ENCODE measurements at regions not wholly inside any gene's neighbourhood (a gene's known extent, or its start where the extent isn't known, plus 50 kb on each side); places are given as distances from the start of the nearest gene placed in this dataset.

DNA sequence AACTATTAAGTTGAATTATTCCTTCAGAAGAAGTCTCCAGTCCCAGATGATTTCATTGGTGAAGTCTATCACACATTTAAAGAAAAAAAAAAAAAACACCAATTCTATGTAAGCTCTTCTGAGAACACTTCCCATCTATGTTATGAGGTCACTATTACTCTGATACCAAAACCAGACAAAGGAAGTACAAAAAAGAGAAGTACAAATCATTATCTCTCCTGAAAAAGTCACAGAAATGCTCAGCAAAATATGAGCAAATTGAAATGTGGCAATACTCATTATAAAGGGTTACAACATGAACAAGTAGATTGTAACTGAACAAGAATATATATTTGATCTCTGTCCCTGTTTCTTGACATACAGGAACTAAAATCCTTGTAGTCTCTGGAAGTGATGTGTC is 280.4 kb downstream of the TLE1 start:
- Histone ChIP-seq H3K27ac (ENCODE audit: low read length) (no peak overlapping the region), H3K4me1 (ENCODE audit: control insufficient read depth, insufficient read depth, low read length) (no peaks in the 10 kb centered on the region), H3K9me3 (ENCODE audit: control insufficient read depth, low read length) (no peaks in the 10 kb centered on the region), H3K4me3 (ENCODE audit: low read length) (no peak overlapping the region), H3K27me3 (ENCODE audit: control insufficient read depth, insufficient read depth) (no peaks in the 10 kb centered on the region)
- DNase-seq (no peak), ATAC-seq (no peak)
- intact Hi-C loops (cut with DNase I) = no loop called here

DNA sequence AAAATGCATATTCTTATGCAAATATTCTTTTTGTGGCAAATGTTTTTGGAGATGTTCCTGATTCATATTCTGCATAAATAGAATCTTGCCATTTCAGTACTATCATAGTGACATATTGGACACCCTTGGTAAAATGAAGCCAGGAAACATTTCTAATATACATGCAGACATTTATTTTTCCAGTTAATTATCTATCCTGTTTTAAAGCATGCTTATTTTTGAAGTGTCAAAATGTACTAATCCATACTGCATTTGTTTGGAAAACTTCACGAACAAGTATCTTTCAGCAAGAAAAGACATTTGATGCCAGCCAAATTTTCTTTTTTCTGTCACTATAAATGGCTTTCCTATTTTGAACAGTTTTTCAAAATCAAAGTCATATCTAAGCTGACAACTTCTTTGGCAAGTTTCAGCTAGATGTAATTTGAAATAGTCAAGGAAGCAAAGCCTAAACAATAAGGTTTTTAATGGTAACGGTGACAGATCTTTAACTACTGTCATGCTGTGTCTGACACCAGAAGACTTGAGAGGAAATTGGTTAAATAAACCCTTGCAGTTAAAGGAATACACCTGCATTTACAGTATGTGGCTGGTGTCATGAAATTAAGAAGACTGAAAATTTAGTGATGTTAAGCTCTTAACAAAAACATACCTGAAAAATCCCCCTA is 284.3 kb downstream of the TLE1 start:
- DNase-seq (no peak), ATAC-seq (no peak)
- Histone ChIP-seq H3K4me3 (ENCODE audit: low read length) (no peak overlapping the region), H3K27ac (ENCODE audit: low read length) (no peak overlapping the region), H3K9me3 (ENCODE audit: control insufficient read depth, low read length) (no peaks in the 10 kb centered on the region), H3K27me3 (ENCODE audit: control insufficient read depth, insufficient read depth) (no peaks in the 10 kb centered on the region), H3K4me1 (ENCODE audit: control insufficient read depth, insufficient read depth, low read length) (no peaks in the 10 kb centered on the region)
- intact Hi-C loops (cut with DNase I) = no loop called here
- 63% methylated on average over 2 of the region's 2 CpGs for WGBS

GRCh38 chr9:81397481-81398381 is 291.6 kb downstream of the TLE1 start:
- Histone ChIP-seq H3K4me3 (ENCODE audit: low read length) (no peak overlapping the region), H3K9me3 (ENCODE audit: control insufficient read depth, low read length) (no peaks in the 10 kb centered on the region), H3K27ac (ENCODE audit: low read length) (no peak overlapping the region), H3K4me1 (ENCODE audit: control insufficient read depth, insufficient read depth, low read length) (peaks cover 7% of the 10 kb centered on the region), H3K27me3 (ENCODE audit: control insufficient read depth, insufficient read depth) (no peaks in the 10 kb centered on the region)
- ATAC-seq (peak in 1 of 2 donors; percentile 41), DNase-seq (no peak)
- intact Hi-C loops (cut with DNase I) = no loop called here
- 42% methylated on average over 9 of the region's 9 CpGs for WGBS

DNA sequence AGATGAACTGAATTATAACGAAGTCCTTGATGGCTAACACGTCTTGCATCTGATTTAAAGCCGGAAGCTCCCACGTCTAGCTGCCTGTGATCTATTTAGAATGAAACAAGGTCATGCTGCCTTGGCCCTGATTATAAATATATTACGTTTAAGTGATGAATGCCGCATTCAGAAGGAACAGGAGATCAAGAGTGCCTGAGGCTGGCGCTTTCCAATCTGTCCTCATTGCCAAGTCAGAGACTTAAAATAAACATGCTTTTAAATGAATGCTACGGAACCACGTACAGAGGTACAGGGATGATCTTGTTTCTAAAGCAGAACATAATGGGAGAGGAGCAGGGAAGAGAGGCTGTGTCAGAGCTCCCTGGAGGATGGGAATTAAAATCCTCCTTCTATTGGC is 292.8 kb downstream of the TLE1 start:
- Histone ChIP-seq H3K27me3 (ENCODE audit: control insufficient read depth, insufficient read depth) (no peaks in the 10 kb centered on the region), H3K4me3 (ENCODE audit: low read length) (no peak overlapping the region), H3K27ac (ENCODE audit: low read length) (no peak overlapping the region), H3K9me3 (ENCODE audit: control insufficient read depth, low read length) (no peaks in the 10 kb centered on the region), H3K4me1 (ENCODE audit: control insufficient read depth, insufficient read depth, low read length) (peaks cover 7% of the 10 kb centered on the region)
- no peak for DNase-seq
- 67% methylated on average over 9 of the region's 9 CpGs for WGBS
- intact Hi-C loops (cut with DNase I) = no loop called here
- peak in 1 of 2 donors; percentile 16 for ATAC-seq

- no peaks in the 10 kb centered on the region for H3K9me3 ChIP-seq (ENCODE audit: control insufficient read depth, low read length)
- H3K4me1 ChIP-seq (ENCODE audit: control insufficient read depth, insufficient read depth, low read length) = peaks cover 7% of the 10 kb centered on the region
- no peak for DNase-seq
- no peak overlapping the region for H3K27ac ChIP-seq (ENCODE audit: low read length)
- H3K27me3 ChIP-seq (ENCODE audit: control insufficient read depth, insufficient read depth) = no peaks in the 10 kb centered on the region
- intact Hi-C loops (cut with DNase I) = no loop called here
- H3K4me3 ChIP-seq (ENCODE audit: low read length) = no peak overlapping the region
- no peak for ATAC-seq
- 76% methylated on average over 4 of the region's 4 CpGs for WGBS
Observed at GRCh38 chr9:81395676-81396054, 293.7 kb downstream of the TLE1 start.

DNA sequence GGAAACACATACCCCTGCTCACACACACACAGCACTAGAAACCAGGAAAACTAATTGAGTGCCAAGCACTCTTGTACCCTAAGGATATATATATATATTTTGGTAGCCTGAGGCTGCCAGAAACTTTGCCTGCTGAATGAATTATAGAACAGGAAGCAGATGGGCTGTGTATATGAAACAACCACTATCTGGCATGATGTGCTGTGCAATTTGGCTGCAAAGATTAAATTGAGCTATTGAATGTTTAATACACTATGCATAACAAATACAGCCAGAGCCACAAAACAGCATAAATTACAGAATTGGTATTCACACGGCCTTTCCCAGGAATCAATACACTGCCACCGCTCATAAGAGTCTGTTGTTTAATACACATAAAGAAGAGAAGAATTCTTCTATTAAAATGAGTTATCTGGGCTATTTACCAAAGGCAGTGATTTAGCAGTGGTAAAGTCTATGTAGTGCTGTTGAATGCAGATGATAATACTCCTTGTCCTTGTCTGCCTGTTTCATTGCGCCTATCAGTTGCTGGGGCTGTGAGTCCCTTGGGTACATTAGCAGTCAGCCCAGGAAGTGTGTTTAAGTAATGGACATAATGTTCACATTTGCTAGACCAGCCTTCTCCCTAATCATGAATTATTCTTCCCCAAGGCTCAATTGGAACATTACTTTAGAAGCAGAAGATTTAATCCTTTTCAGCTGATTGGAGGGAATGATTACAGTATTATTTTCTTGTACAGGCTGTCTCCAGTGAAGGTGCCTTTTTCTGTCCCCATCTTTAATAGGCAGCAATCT is 294.3 kb downstream of the TLE1 start:
- Histone ChIP-seq H3K4me3 (ENCODE audit: low read length) (no peak overlapping the region), H3K27ac (ENCODE audit: low read length) (no peak overlapping the region), H3K27me3 (ENCODE audit: control insufficient read depth, insufficient read depth) (no peaks in the 10 kb centered on the region), H3K9me3 (ENCODE audit: control insufficient read depth, low read length) (no peaks in the 10 kb centered on the region), H3K4me1 (ENCODE audit: control insufficient read depth, insufficient read depth, low read length) (peaks cover 11% of the 10 kb centered on the region)
- DNase-seq = no peak
- WGBS = 51% methylated on average over 3 of the region's 3 CpGs
- intact Hi-C loops (cut with DNase I) = no loop called here
- peak; percentile 46 to 49 for ATAC-seq

GRCh38 chr9:81393985-81394811 is 295.1 kb downstream of the TLE1 start:
- no peak overlapping the region for H3K4me3 ChIP-seq (ENCODE audit: low read length)

DNA sequence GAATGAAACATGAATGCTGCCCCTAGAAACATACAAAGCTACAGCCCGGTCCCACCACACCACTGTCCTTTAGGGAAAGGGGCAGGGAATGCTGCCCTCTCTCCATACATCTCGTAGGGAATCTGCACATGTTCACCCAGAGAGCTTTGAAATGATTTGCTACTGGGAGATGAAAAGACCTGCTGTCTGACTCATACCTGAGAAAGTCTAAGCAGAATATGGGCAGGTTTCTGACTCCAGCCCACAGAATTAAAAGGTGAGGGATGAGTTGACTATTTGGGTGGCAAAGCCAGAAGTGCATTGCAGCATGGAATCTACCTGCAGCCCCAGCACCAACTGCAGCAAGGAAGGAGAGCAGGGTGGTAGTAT is 297.9 kb downstream of the TLE1 start:
- intact Hi-C loops (cut with DNase I) = no loop called here
- 87% methylated on average over 2 of the region's 2 CpGs for WGBS
- H3K4me3 ChIP-seq (ENCODE audit: low read length) = no peak overlapping the region
- ATAC-seq = no peak
- no peak for DNase-seq
- H3K27me3 ChIP-seq (ENCODE audit: control insufficient read depth, insufficient read depth) = no peaks in the 10 kb centered on the region
- no peak overlapping the region for H3K27ac ChIP-seq (ENCODE audit: low read length)
- H3K9me3 ChIP-seq (ENCODE audit: control insufficient read depth, low read length) = no peaks in the 10 kb centered on the region
- H3K4me1 ChIP-seq (ENCODE audit: control insufficient read depth, insufficient read depth, low read length) = peaks cover 8% of the 10 kb centered on the region

More at GRCh38 chr9:81393985-81394811, 295.1 kb downstream of the TLE1 start:
- peak in 1 of 3 donors; percentile 10 for DNase-seq
- peaks cover 14% of the 10 kb centered on the region for H3K4me1 ChIP-seq (ENCODE audit: control insufficient read depth, insufficient read depth, low read length)
- no peak for ATAC-seq
- intact Hi-C loops (cut with DNase I) = no loop called here
- no peaks in the 10 kb centered on the region for H3K9me3 ChIP-seq (ENCODE audit: control insufficient read depth, low read length)
- no peak overlapping the region for H3K27ac ChIP-seq (ENCODE audit: low read length)
- H3K27me3 ChIP-seq (ENCODE audit: control insufficient read depth, insufficient read depth) = no peaks in the 10 kb centered on the region
- WGBS = 59% methylated on average over 6 of the region's 6 CpGs

DNA sequence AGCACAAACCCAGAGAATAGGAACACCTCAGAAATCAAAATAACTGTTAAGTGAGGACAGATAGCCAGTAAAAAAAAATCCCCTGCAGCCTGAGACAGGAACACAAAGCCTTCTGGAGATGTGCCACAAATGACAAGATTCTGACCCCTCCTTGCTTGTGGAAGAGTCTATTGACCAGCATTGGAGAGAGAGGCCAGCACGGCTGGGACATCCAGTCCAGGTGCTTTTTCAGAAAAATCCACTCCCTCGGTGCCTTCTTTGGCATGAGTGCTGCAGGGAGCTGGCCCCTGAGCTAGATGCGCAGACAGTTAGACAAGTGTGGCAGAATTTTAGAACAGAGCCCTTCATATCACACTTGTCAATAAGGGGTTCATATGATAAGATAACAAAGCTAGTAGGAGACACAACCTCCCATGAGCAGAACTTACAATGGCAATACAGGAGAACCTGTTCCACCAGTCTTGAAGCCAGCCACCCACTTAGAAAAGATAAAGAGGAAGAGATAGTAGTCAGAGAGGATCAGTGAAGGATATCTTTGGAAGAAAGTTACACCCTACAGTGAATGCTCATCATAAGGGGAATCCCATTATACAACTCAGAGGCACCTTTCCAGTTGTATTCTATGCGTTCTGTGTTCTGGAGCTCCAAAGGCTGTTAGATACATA is 298.4 kb downstream of the TLE1 start:
- Histone ChIP-seq H3K27me3 (ENCODE audit: control insufficient read depth, insufficient read depth) (no peaks in the 10 kb centered on the region), H3K4me1 (ENCODE audit: control insufficient read depth, insufficient read depth, low read length) (peaks cover 8% of the 10 kb centered on the region), H3K27ac (ENCODE audit: low read length) (no peak overlapping the region), H3K4me3 (ENCODE audit: low read length) (no peak overlapping the region), H3K9me3 (ENCODE audit: control insufficient read depth, low read length) (no peaks in the 10 kb centered on the region)
- intact Hi-C loops (cut with DNase I) = no loop called here
- peak; percentile 41 to 65 for ATAC-seq
- WGBS = 59% methylated on average over 4 of the region's 4 CpGs
- no peak for DNase-seq

DNA sequence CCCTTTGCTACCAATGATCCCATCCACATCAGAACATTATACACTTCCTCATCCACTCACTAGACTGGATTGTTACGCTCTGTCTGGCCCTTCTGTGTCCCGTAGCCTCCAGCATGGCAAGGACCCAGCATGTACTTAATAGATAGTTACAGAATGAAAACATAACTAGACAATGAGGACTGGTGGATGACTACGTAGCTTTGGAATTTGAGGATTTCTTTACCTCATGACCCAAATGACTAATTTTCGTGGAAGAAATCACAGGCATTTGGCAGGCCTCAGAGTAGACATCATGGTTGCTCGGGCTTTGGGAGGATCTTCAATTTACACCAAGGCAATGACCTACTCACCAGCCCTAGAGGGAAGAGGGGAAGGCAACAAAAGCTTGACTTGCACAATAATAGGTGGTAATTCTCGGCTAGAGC is 299.8 kb downstream of the TLE1 start:
- ATAC-seq (peak; percentile 54 to 81), DNase-seq (peak in 2 of 3 donors; percentile 47 to 56)
- Histone ChIP-seq H3K4me1 (ENCODE audit: control insufficient read depth, insufficient read depth, low read length) (peaks cover 8% of the 10 kb centered on the region), H3K9me3 (ENCODE audit: control insufficient read depth, low read length) (no peaks in the 10 kb centered on the region), H3K27ac (ENCODE audit: low read length) (no peak overlapping the region), H3K4me3 (ENCODE audit: low read length) (no peak overlapping the region), H3K27me3 (ENCODE audit: control insufficient read depth, insufficient read depth) (no peaks in the 10 kb centered on the region)
- intact Hi-C loops (cut with DNase I) = no loop called here
- WGBS = 45% methylated on average over 6 of the region's 6 CpGs

Data from right cardiac atrium (tissue), 5 donors.